ENCODE measurements at regions not wholly inside any gene's neighbourhood (a gene's known extent, or its start where the extent isn't known, plus 50 kb on each side); places are given as distances from the start of the nearest gene placed in this dataset.

DNA sequence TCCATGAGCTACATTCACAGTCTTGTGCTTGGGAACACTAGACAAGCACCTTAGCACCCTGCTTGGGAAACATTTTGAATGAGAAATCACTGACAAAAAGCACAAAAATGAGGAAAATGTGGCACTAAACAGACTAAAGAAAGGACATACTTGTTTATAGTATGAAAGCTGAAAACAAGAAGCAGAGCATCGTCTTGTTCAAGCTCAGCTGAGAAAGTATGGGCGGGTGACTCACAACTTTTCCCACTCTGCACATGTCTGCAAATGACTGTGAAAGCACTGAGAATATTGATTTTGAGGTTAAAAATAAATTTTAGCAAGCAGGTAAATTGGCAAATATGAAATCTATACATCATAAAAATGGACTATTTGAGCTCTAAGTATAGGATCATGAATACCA, 725.3 kb downstream of the COL12A1 start:
- TF ChIP-seq NFIC (IDR thresholded peaks at IDR 0.05), result no peak
- TF ChIP-seq FOXM1 (IDR thresholded peaks at IDR 0.05; ENCODE audit: borderline replicate concordance, low read depth), result no peak
- TF ChIP-seq, protein P1, sequence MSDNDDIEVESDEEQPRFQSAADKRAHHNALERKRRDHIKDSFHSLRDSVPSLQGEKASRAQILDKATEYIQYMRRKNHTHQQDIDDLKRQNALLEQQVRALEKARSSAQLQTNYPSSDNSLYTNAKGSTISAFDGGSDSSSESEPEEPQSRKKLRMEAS (IDR thresholded peaks at IDR 0.05), result no peak
- TF ChIP-seq EP300 (IDR thresholded peaks at IDR 0.05; ENCODE audit: borderline replicate concordance), result no peak
- no peak for TF ChIP-seq RAD21 (IDR thresholded peaks at IDR 0.05; ENCODE audit: low read depth)
- no peak for TF ChIP-seq EGR1 (IDR thresholded peaks at IDR 0.05)
- no peak for TF ChIP-seq YY1 (IDR thresholded peaks at IDR 0.05; ENCODE audit: low read depth)
- TF ChIP-seq, protein P2, sequence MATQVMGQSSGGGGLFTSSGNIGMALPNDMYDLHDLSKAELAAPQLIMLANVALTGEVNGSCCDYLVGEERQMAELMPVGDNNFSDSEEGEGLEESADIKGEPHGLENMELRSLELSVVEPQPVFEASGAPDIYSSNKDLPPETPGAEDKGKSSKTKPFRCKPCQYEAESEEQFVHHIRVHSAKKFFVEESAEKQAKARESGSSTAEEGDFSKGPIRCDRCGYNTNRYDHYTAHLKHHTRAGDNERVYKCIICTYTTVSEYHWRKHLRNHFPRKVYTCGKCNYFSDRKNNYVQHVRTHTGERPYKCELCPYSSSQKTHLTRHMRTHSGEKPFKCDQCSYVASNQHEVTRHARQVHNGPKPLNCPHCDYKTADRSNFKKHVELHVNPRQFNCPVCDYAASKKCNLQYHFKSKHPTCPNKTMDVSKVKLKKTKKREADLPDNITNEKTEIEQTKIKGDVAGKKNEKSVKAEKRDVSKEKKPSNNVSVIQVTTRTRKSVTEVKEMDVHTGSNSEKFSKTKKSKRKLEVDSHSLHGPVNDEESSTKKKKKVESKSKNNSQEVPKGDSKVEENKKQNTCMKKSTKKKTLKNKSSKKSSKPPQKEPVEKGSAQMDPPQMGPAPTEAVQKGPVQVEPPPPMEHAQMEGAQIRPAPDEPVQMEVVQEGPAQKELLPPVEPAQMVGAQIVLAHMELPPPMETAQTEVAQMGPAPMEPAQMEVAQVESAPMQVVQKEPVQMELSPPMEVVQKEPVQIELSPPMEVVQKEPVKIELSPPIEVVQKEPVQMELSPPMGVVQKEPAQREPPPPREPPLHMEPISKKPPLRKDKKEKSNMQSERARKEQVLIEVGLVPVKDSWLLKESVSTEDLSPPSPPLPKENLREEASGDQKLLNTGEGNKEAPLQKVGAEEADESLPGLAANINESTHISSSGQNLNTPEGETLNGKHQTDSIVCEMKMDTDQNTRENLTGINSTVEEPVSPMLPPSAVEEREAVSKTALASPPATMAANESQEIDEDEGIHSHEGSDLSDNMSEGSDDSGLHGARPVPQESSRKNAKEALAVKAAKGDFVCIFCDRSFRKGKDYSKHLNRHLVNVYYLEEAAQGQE (IDR thresholded peaks at IDR 0.05; ENCODE audit: low read depth), result no peak
- no peak for TF ChIP-seq CEBPB (IDR thresholded peaks at IDR 0.05)
- TF ChIP-seq TEAD4 (IDR thresholded peaks at IDR 0.05), result no peak
- TF ChIP-seq, protein P3, sequence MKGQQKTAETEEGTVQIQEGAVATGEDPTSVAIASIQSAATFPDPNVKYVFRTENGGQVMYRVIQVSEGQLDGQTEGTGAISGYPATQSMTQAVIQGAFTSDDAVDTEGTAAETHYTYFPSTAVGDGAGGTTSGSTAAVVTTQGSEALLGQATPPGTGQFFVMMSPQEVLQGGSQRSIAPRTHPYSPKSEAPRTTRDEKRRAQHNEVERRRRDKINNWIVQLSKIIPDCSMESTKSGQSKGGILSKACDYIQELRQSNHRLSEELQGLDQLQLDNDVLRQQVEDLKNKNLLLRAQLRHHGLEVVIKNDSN (IDR thresholded peaks at IDR 0.05), result no peak
- no peak for TF ChIP-seq CREB1 (IDR thresholded peaks at IDR 0.05; ENCODE audit: low read depth)
- TF ChIP-seq TAF1 (IDR thresholded peaks at IDR 0.05; ENCODE audit: low read depth), result no peak
- no peak for TF ChIP-seq ZBTB7A (IDR thresholded peaks at IDR 0.05; ENCODE audit: low read depth)

Data from Ishikawa (cell line).